SIG-M5 treated with dmso at 0.1 percent for 504 hours (cell line): ENCODE measurements at regions not wholly inside any gene's neighbourhood (a gene's known extent, or its start where the extent isn't known, plus 50 kb on each side); places are given as distances from the start of the nearest gene placed in this dataset.

Experiments used
- DNase-seq: peaks from one replicate; lab custom pipeline; 2025; ENCODE audit not compliant: unreplicated experiment; lab: John Stamatoyannopoulos, UW

DNA sequence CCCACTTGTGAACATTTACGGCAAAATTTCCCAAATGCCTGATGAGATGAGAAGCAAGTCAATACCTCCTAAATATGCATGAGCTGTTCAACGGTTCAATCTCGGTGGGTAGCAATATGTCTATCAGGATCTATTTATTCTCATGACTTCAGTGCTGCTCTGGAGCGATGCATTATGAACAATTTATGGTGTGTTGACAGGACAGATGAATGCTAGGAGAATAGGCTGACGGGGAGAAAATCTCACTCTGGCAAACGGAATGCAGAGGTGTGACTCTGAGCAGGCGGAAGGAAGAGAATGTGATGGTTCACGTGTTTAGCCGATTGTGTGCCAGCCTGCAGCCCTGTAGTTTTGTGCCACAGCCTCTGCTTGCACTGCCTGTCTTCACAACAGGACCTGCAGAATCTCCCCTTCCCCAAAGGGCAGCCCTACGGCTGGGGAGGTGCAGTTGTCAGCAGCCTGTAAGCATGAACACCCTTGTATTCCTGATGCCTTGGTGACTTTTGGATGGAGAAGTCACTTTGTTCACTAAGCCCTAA, 345.2 kb downstream of the PHKB start:
- no peak for DNase-seq

GRCh38 chr16:47787696-47788095, 326.6 kb downstream of the PHKB start:
- no peak for DNase-seq

- DNase-seq, result no peak
Observed at GRCh38 chr16:47781673-47782072, 320.5 kb downstream of the PHKB start.

GRCh38 chr16:47780213-47780875, 319.2 kb downstream of the PHKB start:
- no peak for DNase-seq

DNA sequence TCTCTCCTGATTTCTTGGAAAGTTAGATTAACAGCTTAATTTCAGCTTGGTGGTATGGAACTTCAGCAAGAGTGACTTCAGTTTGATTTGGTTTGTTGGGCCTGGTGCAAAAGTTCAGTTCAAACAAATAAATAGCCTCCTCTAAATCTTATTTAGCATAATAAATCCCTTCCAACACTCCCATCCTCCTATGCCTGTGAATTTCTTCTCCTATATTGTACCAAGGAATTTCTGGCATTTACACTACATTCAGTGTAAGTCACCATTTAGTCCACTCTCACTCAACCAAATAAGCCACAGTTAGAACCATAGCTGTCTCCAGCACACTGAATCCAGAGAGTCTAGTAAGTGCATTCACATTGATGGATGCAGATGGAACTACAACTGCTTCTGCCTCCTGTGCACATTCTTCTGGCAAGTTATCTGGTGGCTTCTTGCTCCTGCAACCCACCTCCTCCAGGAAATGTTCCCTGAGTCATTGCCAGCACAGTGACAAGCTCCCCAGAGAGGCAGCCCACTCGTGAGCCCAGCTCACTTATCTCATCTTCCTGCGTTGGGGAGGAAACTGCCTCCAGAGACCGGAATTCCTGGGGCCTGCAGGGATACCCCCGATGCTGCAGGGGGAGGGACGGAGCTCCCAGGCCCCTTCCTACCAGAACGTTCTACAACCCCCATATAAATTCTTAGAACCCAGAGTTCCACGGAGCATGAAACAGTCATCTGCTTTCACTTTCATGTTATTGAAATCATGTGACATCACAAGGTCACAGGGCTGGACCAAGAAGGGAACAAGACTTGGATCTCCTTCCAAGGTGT, 318.3 kb downstream of the PHKB start:
- DNase-seq, result no peak

DNA sequence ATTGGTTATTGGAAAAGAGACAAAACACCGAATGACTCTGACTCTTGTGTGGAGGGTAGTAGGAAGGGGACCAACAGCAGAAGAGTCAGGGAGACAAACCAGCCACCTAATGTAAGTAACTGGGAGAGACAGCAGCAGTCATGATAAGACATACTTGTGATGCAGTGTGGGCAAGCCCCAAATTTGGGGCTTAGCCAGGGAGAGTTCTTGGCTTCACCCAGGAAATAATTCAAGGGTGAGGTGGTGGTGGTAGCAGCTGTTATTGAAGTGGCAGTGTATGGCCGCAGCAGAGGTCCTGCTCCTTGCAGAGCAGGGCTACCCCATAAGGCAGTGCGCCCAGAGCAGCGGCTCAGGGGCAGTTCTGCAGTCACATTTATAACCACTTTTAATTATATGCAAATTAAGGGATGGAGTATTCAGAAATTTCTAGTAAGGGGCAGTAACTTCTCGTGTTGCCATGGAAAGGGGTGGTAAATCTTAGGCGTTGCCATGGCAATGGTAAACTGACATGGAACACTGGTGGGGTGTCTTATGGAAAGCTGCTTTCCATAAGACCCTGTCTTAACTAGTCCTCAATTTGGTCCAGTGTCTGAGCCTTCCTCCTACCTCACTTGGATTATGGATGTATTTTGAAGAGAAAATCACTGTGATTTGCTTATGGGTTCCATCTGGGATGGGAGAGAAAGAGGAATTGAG, 317.1 kb downstream of the PHKB start:
- no peak for DNase-seq

DNA sequence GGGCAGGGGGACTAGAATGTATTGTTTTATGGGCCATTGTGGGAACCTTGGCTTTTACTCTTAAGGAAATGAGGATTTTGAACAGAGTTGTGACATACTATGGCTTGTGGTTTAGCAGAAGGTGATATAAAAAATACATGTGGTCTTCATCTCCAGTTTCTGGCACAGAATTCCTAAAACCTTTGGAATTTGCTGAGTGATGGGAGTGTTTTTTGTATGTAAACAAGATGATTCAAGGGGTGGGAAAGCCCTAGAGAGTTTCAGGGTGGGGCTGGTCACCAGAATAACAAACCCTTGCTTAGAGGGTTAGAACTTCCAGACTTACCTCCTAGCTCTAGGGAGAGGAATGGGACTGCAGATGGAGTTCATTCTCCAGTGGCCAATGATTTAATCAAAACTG, 316.1 kb downstream of the PHKB start:
- DNase-seq, result no peak

GRCh38 chr16:47774661-47775060, 313.5 kb downstream of the PHKB start:
- DNase-seq, result no peak

- no peak for DNase-seq
Observed at GRCh38 chr16:47753659-47754058, 292.5 kb downstream of the PHKB start.
